ENCODE measurements at regions not wholly inside any gene's neighbourhood (a gene's known extent, or its start where the extent isn't known, plus 50 kb on each side); places are given as distances from the start of the nearest gene placed in this dataset.

DNA sequence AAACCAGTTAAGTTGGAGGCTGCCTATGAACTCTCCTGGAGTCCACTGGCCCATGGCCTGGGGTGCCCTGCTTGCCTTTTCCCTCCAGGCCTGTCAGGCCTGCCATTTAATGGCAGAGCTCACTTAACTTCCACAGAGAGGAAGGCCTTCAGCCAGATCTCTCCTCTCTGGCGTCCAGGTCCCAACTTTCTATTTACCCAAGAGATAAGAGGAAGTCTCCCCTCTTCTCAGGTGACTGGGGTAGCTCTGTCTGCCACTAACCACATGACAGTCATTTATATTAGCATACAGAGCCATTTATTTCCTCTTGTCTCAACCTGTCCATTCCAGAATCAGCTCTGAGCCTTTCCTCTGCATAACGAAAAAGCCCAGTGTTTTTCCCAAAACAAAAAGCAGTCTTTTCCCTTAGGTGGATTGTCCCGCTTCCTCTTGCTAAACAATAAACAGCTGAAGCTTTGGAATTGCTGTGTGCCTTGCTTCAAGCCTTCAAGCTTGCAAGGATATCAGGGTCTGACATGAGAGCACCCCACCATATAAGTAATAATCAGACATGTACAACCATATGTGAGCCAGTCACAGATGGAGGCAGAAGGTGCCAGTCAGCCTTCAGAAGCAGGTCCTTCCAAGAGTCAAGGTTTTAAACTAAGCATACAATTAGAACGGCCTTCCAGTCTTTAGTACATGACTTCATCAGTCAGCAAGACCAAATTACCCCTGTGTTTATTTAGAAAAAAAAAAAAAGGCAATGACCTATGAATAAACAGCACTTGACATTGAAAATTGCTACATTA, 50.0 kb upstream of the CALM2 start:
- Histone ChIP-seq H3K27me3 (ENCODE audit: control insufficient read depth in 2 of 2, insufficient read depth in 2 of 2, low read length in 2 of 2) (no peaks in the 10 kb centered on the region), H3K27ac (ENCODE audit: low read depth in 2 of 2, low read length in 2 of 2) (peak overlapping the region in 1 of 2 donors; percentile 24), H3K9ac (ENCODE audit: low read depth in 1 of 2, low read length in 2 of 2) (no peak overlapping the region), H3K4me1 (ENCODE audit: control insufficient read depth in 2 of 2, insufficient read depth in 2 of 2, low read length in 2 of 2) (peaks cover 15% of the 10 kb centered on the region in 2 donors), H3K4me3 (ENCODE audit: low read length in 2 of 2) (no peak overlapping the region), H3K9me3 (ENCODE audit: control insufficient read depth in 2 of 2, low read length in 2 of 2) (no peaks in the 10 kb centered on the region), H3K36me3 (ENCODE audit: control insufficient read depth in 2 of 2, insufficient read depth in 2 of 2, low read length in 2 of 2) (no peaks in the 10 kb centered on the region)
